HG03280 (cell line): ENCODE measurements at regions not wholly inside any gene's neighbourhood (a gene's known extent, or its start where the extent isn't known, plus 50 kb on each side); places are given as distances from the start of the nearest gene placed in this dataset.

Experiments used
- ATAC-seq: cut with Tn5 transposase; IDR thresholded peaks from one replicate; pipeline ENCODE4 v1.9.1; 2021; ENCODE audit warnings: mild to moderate bottlenecking, moderate library complexity; ENCODE audit not compliant: unreplicated experiment

DNA sequence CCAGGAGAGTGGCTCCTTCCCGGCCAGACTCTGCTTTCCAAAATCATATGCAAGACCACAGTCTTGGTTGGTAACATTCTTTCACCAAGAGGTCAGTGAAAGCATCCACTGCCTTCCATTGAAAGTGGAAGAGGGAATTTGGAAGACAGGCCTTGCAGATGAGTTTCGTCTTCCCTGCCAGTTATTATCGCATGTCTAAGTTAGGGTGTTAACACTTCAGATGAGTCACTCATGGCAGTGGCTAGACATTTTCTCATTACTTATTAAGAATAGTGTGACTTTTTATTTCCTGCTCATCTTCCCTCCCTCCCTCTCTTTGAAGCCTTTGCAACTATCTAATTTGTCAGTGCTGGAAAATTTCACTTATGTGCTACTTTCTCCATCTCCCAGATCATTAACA is 102.9 kb upstream of the EPB41L3 start:
- no peak for ATAC-seq

DNA sequence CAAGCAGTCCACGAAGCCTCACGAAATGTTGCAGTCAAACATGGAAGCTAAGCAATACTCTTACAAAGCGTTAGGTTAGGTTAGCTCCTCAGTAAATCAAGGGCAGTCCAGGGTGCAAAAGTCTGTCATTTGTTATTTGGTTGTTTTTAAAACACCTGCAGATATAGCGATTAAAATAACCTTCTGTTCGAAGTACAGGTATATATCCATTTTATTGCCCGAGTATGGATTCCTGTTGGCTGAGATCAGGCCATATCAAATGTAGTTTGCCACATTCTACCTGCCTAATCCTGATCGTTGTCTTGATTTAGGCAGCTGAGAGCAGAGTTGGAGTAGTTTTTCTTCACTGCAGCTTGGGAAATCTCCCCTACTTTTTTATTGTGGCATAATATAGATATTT is 99.5 kb upstream of the EPB41L3 start:
- ATAC-seq, result no peak

DNA sequence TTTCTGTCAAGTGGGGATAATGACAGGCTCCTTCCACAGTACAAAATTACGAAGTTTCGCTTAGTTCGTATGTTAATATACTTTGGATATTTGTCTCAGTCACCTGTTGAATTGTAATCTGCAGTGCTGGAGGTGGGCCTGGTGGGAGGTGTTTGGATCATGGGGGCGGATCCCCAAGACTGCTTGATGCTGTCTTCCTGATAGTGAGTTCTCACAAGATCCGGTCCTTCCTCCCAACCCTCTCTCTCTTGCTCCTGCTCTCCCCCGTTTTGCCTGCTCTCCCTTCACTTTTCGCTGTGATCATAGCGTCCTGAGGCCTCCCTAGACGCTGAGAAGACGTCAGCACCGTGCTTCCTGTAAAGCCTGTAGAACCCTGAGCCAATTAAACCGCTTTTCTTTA is 97.1 kb upstream of the EPB41L3 start:
- no peak for ATAC-seq

DNA sequence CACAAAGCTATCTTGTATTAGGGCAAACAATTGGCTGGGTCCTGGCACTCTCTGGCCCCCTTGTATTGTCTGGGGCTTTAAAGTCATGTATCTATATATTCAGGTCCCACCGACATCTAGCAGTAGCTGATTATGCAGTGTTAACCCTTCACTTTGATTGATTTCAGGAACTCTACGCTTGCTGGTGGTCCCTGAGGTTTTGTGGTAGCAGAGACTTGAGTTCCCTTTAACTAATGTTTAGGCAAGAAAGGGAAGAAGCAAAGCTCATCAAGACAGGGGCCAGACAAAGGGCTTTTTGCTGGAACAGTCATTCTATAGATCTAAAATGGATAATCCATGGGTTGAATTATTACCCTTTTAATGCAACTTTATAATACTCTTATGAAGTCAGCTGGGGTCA is 95.3 kb upstream of the EPB41L3 start:
- no peak for ATAC-seq

DNA sequence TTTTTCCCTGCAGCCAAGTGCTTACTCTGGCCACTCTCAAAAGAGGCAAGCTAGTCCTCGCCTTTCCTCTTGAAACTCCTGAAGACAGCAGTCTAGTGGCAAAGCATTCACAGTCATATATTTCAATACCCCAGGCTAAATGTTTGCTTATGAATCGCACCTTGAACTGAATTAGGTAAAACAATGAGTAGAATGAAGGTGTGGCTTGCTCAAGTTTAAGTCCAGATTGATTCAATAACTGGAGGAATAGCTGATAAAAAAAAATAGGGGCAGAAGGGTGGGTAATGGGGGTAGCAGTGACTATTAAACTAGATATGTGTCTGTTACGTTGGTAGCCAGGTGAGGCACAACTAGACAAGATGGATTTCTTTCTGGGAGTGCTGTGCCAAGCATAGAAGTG is 88.2 kb upstream of the EPB41L3 start:
- ATAC-seq, result no peak

DNA sequence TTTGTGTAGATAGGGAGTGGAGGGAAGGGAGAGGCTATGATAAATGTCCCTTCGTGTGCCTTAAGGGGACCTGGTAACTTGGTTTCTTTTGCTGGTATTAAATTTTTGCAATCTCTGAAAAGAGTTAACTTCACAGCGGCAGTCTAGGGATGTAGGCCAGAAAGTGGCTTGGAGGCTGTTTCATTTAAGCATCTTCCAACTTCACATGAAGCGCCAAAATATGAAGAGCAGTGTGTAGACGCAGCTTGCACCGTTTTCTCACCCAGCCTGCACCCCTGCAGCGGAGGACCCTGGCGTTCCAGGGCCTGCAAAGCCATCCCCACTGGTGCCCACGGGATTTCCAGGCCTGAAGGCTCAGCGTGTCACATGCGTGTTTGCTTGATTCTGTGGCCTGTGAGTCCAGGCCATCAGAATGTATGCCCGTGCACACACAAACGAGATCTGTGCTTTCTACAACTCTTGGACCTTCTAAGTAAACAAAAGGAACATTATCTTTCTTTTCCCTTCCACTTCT is 87.2 kb upstream of the EPB41L3 start:
- no peak for ATAC-seq

DNA sequence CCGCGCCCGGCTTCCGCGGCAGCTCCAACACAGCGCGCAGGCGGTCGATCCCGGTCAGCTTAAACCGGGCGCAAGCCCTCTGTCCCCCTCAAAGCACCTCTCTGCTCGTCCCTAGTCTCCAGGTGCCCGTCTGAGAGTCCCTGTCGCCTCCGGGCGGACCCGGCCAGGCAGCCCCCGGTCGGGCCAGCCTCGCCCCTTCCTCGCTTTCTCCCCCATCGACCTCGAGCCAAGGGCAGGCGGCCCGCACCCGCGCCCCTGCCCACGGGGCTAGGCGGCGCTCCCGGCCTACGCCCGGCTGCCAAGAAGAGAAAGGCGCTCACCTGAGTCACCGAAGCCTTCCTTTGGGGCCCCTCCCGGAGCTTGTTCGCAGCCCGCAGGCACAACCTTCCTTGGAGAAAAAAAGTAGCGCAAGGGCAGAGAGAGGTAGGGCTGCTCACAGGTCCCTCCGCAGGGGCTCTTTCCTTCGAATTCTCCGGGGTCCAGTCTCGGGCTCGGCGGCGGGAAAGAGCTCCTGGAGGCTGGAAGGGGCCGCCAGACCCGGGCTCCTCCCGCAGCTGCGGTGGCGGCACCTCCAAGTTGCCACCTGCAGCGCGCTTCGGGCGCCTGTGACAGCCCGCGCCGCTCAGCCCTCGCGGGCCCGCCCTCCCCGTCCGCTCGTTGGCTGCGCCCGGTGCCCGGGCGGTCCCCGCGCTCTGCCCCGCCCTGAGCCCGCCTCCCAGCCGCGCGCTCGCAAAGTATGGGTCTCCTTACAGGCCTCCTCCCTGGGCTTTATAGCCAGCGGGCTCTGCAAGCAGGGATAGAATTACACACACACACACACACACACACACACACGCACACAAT is 86.5 kb upstream of the EPB41L3 start:
- peak; percentile 69 for ATAC-seq

DNA sequence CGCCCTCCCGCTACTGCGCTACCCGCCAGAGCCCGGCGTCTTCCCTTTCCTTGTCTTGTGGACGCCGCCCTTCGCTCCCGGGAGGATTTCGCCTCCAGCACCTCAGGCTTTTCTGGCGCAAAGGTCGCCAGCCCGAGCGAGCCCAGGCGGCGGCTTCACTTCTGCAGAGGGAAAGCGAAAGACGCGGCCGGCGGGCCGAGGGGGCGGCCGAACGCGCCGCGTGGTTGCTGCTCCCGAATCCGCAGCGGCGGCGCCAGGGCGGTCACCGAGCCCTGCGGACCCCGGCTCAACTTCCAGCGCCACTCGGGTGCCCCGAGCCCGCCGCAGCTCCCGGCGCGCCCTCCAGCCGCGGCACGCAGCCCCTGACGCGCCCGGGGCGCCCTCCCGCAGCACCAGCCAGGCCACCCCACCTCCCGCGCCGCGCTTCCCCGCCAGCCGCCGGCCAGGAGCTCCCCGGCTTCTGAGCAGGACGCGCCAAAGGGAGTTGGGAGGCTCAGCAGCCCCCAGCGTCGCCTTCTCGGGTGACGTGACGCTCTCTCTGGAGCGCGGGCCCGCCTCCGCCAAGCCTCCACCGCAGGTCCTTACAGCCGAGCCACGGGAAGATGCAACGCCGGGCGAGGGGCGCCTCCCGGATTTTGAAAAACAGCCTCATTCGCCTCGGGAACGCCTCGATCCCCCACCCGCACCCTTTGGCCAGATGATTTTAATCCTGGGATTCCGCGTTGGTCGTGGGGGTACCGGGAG is 84.9 kb upstream of the EPB41L3 start:
- no peak for ATAC-seq

DNA sequence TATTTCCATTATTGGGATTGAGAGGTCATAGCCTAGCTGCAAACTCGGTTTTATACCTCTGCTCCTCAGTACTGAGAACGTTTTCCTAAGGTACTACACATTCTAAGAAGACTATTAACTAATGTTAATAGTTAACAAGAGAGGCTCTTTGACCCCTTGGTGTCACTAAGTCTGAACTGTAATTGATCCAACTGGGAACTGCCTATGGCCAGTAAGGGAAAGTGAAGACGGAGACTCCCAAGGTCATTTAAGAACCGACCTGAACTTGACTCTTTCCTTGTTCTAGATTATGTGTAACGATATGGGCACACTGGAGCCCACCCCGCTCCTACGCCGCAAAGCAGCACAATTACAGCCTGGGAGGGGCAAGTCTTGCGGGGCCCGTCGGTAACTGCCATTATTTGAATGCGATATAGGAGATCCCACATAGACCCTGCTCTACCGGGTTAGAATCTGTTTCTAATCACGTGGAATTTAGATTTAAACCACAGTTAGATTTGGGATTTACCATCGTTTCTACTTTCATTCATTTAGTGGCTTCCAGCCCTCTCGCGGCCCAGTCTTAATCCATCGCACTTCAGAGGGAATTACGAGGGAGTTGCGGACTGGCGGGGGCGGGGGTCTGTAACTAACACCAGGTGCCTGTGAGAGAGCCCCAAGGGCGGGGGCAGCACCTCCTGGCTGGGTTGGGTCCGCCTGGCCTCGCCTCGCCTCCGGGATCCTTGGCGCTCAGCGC is 84.1 kb upstream of the EPB41L3 start:
- ATAC-seq, result no peak

DNA sequence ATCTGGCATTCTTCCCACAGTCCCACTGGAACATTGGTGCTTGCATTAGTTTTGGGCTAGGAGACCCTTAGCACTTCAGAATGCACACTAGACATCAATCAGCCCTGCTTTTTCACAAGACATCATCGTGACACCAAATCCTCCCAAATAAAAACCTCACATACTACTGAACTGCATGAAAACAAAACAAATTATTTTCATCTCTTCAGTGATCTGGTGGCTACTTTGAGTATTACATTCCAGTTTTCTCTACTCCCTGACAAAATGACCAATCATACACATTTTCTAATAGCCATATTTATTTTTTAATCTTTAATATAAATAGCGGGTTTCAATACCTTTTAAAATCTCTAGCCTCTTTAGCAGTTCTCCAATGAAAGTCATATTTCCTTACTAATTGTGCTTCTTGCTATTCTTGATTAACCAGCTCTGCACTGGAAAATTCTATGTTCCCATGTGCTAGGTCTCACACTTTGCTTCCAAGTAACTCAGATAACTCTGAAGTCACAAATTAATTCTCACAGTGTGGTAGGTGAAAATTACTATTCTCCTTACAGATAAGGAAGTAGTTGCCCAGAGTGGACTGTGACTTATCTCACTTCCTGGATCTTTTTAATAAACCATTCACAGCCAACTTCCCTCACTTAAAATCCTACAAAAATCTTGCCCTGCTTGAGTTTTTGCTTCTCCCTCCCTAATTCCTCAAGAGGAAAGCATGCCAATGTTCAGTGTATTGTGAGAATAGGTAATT is 82.5 kb upstream of the EPB41L3 start:
- no peak for ATAC-seq

DNA sequence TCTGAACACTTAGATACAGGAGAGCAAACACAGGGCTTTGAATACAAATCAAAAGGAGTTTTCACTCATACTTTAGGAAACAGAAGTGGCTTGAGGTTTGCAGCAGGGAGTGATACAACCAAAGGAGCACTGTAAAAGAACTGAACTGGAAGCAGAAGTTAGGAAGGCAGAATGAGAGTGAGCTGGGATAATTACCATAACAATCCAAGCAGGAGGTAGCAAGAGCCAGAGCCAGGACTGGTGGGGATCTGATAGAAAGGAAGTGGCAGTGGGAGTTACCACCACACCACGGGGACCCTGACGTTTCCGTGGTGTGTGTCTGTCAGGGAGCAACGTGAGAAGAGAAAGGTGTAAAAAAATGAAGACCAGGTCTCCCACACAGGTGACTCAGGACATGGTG is 81.3 kb upstream of the EPB41L3 start:
- ATAC-seq, result no peak

DNA sequence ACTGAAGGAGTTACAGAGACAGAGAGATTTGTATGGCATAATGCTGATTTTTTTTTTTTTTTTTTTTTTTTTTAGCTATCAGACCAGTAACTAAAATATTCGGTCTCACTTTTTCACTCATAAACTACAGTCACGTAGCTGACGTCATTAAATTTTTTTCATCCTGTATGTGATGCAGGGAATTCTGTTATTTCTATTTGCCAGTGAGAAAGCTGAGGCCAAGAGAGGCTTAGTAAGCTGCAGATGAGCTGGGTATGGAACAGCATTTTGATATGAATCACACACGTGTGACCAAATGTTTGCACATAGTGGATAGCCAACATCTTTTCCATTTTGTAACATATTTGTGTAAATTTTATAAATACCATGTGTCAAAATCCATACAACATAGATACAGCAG is 79.1 kb upstream of the EPB41L3 start:
- ATAC-seq, result no peak

DNA sequence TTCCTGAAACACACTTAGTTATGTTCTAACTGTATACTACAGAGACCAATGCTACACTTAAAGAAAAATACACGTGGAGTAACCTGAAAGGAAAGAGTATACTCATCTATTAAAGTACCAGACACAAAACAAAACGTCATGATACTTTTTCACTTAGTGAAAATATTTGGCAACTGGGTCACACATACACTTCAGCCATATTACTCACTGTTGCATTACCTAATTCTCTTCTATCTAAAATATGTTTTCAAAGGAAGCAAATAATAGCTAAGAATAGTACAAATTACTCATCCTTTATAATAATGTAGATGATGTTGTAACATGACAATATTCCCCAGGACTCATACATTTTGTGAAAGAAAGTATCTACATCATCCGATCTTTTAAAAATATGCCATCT is 76.5 kb upstream of the EPB41L3 start:
- ATAC-seq, result no peak

DNA sequence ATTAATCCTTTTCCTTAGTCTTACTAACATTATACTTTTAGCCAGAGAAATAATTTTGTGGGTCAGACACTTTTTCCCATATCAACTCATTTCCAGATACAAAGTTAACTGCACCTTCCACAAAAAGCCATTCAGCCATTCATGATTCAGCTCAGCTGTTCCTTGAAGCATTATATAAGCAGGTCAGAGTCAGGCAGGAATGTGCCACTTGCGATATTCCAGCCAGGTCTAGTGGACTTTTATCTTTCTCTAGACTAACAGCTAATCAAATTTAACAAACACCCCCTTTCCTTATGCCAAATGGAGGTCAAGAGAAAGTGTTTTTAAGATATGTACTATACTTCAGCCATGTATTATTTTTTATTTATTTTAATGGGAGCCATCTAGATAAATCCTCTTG is 75.6 kb upstream of the EPB41L3 start:
- no peak for ATAC-seq

DNA sequence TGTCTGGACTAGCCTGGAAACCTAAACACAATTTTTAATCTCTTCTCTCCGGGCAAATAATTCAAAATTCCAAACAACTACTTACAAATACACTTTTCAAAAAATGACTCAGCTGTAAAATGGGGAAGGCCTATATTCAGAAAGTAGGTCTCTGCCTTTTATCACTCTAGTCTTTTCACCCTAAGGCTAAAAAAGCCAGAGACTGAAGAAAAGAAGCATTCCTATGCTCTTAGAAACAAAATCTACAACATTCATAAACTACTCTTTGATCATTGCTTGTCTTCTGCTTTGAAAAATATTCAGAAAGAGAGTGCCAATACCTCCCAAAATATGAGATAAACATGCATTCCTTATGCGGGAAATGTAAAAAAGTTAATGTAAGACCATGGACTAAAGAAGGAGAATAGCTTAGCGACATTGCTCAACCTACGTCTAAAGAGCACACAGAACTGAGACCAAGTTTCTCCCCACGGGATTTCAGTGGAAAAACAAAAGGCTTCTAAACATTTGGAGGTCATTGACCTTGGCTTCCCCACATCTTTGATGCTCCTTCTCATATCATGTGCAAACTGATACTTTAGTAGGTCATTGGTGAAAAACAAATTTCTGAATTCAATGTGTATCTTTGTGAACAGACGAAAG is 74.4 kb upstream of the EPB41L3 start:
- no peak for ATAC-seq

DNA sequence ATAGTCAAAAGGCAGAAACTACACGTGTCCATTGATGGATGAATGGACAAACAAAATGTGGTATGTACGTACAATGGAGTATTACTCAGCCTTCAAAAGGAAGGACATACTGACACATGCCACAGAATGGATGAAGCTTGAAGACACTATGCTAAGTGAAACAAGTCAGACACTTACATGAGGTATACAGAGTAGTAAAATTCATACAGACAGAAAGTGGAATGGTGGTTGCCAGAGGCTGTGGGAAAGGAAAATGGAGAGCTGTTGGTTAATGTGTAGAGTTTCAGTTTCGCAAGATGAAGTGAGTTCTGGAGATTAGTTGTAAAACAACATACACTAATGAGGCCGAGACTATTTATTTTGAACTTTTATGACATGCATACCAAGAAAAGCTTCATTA is 67.4 kb upstream of the EPB41L3 start:
- ATAC-seq, result no peak

DNA sequence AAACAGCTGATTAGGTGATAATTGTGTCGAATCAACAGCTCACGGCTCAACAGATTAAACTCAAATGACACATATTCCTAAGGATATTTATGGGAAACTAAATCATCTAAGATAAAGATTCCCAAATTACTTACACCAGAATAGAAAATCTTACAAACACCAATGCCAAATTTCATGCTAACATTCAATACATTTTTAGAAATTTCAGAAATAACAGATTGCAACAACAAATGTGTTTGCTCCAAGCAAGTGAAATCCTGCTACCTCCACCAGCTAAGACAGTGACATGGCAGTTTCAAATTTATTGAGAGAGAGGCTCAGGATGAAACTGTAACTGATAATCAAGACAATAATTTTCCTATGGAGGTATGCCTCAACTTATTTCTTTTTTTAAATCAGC is 65.0 kb upstream of the EPB41L3 start:
- no peak for ATAC-seq

DNA sequence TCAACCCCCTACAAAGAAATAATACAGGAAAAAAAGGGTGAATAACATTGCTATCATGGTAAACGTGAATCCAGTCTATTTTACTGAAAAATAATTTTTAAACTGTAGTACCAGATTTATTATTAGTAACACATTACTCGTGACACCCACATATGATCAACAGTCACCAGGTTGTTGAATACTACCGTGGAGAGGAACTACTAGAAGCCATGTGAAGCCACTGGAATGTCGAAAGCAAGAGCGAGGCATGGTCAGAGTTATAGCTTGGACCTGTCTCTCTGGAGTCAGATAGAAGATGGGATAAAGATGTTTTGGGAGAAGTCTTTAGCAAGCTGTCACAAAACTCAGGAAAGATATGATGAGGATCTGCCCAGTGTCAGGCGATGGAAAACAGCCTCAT is 63.2 kb upstream of the EPB41L3 start:
- no peak for ATAC-seq

DNA sequence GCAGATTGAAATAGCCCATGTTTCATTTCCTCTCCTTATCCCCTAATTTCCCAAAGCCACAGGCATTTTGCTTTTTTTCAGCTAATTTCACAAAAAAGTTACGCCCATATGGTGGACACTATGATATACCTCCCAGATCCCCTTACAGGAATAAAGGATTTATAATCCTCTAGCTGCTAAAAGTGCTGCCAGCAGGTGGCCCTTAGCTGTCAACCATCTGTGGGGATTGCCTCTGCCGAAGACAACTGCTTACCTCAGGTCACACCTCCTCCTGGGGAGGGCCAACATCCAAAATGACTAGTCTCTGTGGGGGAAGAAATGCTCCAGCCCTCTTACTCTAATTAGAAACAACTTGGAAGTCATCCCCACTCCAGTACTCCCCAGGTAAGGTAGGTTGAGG is 61.0 kb upstream of the EPB41L3 start:
- ATAC-seq, result no peak

DNA sequence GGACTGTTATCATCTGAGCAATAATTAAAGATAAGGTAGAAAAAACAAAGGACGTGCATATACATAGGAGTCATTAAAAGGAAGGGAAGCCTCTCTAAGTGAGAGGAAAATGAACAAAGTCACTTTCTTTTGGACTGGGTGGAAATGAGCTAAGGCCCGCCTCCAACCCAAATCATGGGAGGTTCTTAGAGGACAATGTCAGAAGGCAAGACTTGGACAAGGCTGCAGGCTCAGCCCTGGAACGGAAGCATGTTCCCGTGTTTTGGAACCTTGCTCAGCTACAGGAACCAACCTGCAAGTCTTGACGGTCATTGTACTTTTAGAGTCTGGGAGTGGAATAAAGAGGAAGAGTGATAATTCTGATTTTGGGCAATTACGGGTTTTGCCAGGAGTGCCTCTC is 59.4 kb upstream of the EPB41L3 start:
- no peak for ATAC-seq
